ENCODE measurements at regions not wholly inside any gene's neighbourhood (a gene's known extent, or its start where the extent isn't known, plus 50 kb on each side); places are given as distances from the start of the nearest gene placed in this dataset.

- TF ChIP-seq MXI1 (conservative IDR thresholded peaks at IDR 0.05; ENCODE audit: poor library complexity, severe bottlenecking), result no peak
- TF ChIP-seq, protein P1, sequence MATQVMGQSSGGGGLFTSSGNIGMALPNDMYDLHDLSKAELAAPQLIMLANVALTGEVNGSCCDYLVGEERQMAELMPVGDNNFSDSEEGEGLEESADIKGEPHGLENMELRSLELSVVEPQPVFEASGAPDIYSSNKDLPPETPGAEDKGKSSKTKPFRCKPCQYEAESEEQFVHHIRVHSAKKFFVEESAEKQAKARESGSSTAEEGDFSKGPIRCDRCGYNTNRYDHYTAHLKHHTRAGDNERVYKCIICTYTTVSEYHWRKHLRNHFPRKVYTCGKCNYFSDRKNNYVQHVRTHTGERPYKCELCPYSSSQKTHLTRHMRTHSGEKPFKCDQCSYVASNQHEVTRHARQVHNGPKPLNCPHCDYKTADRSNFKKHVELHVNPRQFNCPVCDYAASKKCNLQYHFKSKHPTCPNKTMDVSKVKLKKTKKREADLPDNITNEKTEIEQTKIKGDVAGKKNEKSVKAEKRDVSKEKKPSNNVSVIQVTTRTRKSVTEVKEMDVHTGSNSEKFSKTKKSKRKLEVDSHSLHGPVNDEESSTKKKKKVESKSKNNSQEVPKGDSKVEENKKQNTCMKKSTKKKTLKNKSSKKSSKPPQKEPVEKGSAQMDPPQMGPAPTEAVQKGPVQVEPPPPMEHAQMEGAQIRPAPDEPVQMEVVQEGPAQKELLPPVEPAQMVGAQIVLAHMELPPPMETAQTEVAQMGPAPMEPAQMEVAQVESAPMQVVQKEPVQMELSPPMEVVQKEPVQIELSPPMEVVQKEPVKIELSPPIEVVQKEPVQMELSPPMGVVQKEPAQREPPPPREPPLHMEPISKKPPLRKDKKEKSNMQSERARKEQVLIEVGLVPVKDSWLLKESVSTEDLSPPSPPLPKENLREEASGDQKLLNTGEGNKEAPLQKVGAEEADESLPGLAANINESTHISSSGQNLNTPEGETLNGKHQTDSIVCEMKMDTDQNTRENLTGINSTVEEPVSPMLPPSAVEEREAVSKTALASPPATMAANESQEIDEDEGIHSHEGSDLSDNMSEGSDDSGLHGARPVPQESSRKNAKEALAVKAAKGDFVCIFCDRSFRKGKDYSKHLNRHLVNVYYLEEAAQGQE (IDR thresholded peaks at IDR 0.05; ENCODE audit: borderline replicate concordance), result no peak
- TF ChIP-seq, protein P2, sequence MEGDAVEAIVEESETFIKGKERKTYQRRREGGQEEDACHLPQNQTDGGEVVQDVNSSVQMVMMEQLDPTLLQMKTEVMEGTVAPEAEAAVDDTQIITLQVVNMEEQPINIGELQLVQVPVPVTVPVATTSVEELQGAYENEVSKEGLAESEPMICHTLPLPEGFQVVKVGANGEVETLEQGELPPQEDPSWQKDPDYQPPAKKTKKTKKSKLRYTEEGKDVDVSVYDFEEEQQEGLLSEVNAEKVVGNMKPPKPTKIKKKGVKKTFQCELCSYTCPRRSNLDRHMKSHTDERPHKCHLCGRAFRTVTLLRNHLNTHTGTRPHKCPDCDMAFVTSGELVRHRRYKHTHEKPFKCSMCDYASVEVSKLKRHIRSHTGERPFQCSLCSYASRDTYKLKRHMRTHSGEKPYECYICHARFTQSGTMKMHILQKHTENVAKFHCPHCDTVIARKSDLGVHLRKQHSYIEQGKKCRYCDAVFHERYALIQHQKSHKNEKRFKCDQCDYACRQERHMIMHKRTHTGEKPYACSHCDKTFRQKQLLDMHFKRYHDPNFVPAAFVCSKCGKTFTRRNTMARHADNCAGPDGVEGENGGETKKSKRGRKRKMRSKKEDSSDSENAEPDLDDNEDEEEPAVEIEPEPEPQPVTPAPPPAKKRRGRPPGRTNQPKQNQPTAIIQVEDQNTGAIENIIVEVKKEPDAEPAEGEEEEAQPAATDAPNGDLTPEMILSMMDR (IDR thresholded peaks at IDR 0.05; ENCODE audit: poor library complexity, severe bottlenecking), result no peak
- no peak for TF ChIP-seq TAF1 (IDR thresholded peaks at IDR 0.05; ENCODE audit: low read depth)
- no peak for TF ChIP-seq POLR2AphosphoS5 (IDR thresholded peaks at IDR 0.05)
- TF ChIP-seq EP300 (conservative IDR thresholded peaks at IDR 0.05; ENCODE audit: poor library complexity, severe bottlenecking), result no peak
- TF ChIP-seq RAD21 (conservative IDR thresholded peaks at IDR 0.05), result no peak
- no peak for TF ChIP-seq EZH2 (IDR thresholded peaks at IDR 0.05; ENCODE audit: borderline replicate concordance, insufficient read depth, low read length, poor library complexity, severe bottlenecking)
Observed at GRCh38 chr2:183752571-183752970, 628.3 kb downstream of the NUP35 start.
